ENCODE measurements at regions not wholly inside any gene's neighbourhood (a gene's known extent, or its start where the extent isn't known, plus 50 kb on each side); places are given as distances from the start of the nearest gene placed in this dataset.

- no peak for TF ChIP-seq CTCF (IDR thresholded peaks at IDR 0.05; ENCODE audit: low read depth, low read length)
- in situ Hi-C loops (cut with HindIII; ENCODE audit: low sequenced_read_pairs) = no loop called here
- no peak for DNase-seq (ENCODE audit: low read depth, low spot score)
- H3K4me3 ChIP-seq (ENCODE audit: low read depth, low read length) = no peak overlapping the region
Observed at GRCh38 chrX:87236830-87237440, 280.7 kb upstream of the KLHL4 start.

GRCh38 chrX:87265518-87265917 lies 252.1 kb upstream of the KLHL4 start:
- no peak for TF ChIP-seq CTCF (IDR thresholded peaks at IDR 0.05; ENCODE audit: low read depth, low read length)
- no peak overlapping the region for H3K4me3 ChIP-seq (ENCODE audit: low read depth, low read length)
- no peak for DNase-seq (ENCODE audit: low read depth, low spot score)
- in situ Hi-C loops (cut with HindIII; ENCODE audit: low sequenced_read_pairs) = no loop called here

- no peak for TF ChIP-seq CTCF (IDR thresholded peaks at IDR 0.05; ENCODE audit: low read depth, low read length)
- DNase-seq (ENCODE audit: low read depth, low spot score) = no peak
- no peak overlapping the region for H3K4me3 ChIP-seq (ENCODE audit: low read depth, low read length)
- in situ Hi-C loops (cut with HindIII; ENCODE audit: low sequenced_read_pairs) = no loop called here
Observed at GRCh38 chrX:87272491-87272890, 245.1 kb upstream of the KLHL4 start.

GRCh38 chrX:87299563-87300160 lies 217.9 kb upstream of the KLHL4 start:
- peak; percentile 46 for TF ChIP-seq CTCF (IDR thresholded peaks at IDR 0.05; ENCODE audit: low read depth, low read length)
- DNase-seq (ENCODE audit: low read depth, low spot score) = peak; percentile 11
- in situ Hi-C loops (cut with HindIII; ENCODE audit: low sequenced_read_pairs) = no loop called here
- H3K4me3 ChIP-seq (ENCODE audit: low read depth, low read length) = no peak overlapping the region

GRCh38 chrX:87310780-87311179 lies 206.8 kb upstream of the KLHL4 start:
- no peak for DNase-seq (ENCODE audit: low read depth, low spot score)
- in situ Hi-C loops (cut with HindIII; ENCODE audit: low sequenced_read_pairs) = no loop called here
- H3K4me3 ChIP-seq (ENCODE audit: low read depth, low read length) = no peak overlapping the region
- TF ChIP-seq CTCF (IDR thresholded peaks at IDR 0.05; ENCODE audit: low read depth, low read length) = no peak

GRCh38 chrX:87327267-87327666 lies 190.3 kb upstream of the KLHL4 start:
- in situ Hi-C loops (cut with HindIII; ENCODE audit: low sequenced_read_pairs) = no loop called here
- no peak overlapping the region for H3K4me3 ChIP-seq (ENCODE audit: low read depth, low read length)
- DNase-seq (ENCODE audit: low read depth, low spot score) = no peak

More at GRCh38 chrX:87327267-87327666, 190.3 kb upstream of the KLHL4 start:
- TF ChIP-seq CTCF (IDR thresholded peaks at IDR 0.05; ENCODE audit: low read depth, low read length) = no peak
